ENCODE measurements at regions not wholly inside any gene's neighbourhood (a gene's known extent, or its start where the extent isn't known, plus 50 kb on each side); places are given as distances from the start of the nearest gene placed in this dataset.

GRCh38 chr14:104400355-104400754, 179.2 kb upstream of the C14orf180 start:
- TF ChIP-seq, protein P1, sequence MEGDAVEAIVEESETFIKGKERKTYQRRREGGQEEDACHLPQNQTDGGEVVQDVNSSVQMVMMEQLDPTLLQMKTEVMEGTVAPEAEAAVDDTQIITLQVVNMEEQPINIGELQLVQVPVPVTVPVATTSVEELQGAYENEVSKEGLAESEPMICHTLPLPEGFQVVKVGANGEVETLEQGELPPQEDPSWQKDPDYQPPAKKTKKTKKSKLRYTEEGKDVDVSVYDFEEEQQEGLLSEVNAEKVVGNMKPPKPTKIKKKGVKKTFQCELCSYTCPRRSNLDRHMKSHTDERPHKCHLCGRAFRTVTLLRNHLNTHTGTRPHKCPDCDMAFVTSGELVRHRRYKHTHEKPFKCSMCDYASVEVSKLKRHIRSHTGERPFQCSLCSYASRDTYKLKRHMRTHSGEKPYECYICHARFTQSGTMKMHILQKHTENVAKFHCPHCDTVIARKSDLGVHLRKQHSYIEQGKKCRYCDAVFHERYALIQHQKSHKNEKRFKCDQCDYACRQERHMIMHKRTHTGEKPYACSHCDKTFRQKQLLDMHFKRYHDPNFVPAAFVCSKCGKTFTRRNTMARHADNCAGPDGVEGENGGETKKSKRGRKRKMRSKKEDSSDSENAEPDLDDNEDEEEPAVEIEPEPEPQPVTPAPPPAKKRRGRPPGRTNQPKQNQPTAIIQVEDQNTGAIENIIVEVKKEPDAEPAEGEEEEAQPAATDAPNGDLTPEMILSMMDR (tag by site-specific recombination; IDR thresholded peaks at IDR 0.05): no peak
- TF ChIP-seq ZBTB10 (tag by site-specific recombination; IDR thresholded peaks at IDR 0.05): no peak
- TF ChIP-seq PRDM1 (tag by site-specific recombination; IDR thresholded peaks at IDR 0.05): no peak
- no peak for TF ChIP-seq KLF16 (tag by site-specific recombination; IDR thresholded peaks at IDR 0.05)
- no peak for TF ChIP-seq ZNF19 (tag by site-specific recombination; IDR thresholded peaks at IDR 0.05; ENCODE audit: low read depth)
- TF ChIP-seq ZNF10 (tag by site-specific recombination; IDR thresholded peaks at IDR 0.05): no peak
- TF ChIP-seq ZNF660 (tag by site-specific recombination; IDR thresholded peaks at IDR 0.05): no peak

Measured in HEK293 (cell line).